OCI-LY3 (cell line): ENCODE measurements at regions not wholly inside any gene's neighbourhood (a gene's known extent, or its start where the extent isn't known, plus 50 kb on each side); places are given as distances from the start of the nearest gene placed in this dataset.

Experiments
- EZH2phosphoT487 ChIP-seq: fragments of 200-600 bp; shearing (Covaris generic); IDR thresholded peaks from 2 replicates; pipeline ENCODE4 v1.6.1; 2018; ENCODE audit warnings: antibody characterized with exemption, mixed run types, low read depth
- TF ChIP-seq, protein P1 (sequence below): fragments of 200-600, 300-600 bp; sonication (generic); IDR thresholded peaks from 2 replicates; pipeline ENCODE4 v1.5.1; 2014; ENCODE audit warnings: antibody characterized with exemption, low read length, low read depth

DNA sequence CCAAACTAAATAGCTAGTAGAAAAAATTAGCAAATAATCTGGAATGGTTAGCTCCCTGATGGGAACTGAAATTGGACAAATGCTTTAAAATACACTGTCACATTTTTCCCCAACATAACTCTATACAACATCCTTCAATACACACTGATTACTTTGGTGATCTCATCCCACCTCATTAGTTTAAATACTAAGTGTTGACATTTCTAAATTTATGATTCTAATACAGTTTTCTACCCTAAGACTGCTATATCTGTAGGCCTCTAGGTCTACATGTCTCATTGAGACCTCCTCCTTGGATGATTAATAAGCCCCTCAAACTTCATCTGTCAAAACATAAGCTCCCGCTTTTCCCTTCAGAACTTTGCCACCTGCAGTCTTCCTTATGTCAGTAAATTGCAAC is 80.7 kb upstream of the SLITRK5 start:
- TF ChIP-seq, protein P1, sequence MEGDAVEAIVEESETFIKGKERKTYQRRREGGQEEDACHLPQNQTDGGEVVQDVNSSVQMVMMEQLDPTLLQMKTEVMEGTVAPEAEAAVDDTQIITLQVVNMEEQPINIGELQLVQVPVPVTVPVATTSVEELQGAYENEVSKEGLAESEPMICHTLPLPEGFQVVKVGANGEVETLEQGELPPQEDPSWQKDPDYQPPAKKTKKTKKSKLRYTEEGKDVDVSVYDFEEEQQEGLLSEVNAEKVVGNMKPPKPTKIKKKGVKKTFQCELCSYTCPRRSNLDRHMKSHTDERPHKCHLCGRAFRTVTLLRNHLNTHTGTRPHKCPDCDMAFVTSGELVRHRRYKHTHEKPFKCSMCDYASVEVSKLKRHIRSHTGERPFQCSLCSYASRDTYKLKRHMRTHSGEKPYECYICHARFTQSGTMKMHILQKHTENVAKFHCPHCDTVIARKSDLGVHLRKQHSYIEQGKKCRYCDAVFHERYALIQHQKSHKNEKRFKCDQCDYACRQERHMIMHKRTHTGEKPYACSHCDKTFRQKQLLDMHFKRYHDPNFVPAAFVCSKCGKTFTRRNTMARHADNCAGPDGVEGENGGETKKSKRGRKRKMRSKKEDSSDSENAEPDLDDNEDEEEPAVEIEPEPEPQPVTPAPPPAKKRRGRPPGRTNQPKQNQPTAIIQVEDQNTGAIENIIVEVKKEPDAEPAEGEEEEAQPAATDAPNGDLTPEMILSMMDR, result no peak
- no peak for TF ChIP-seq EZH2phosphoT487
